Nephron progenitor cell (in vitro differentiated cells): ENCODE measurements at regions not wholly inside any gene's neighbourhood (a gene's known extent, or its start where the extent isn't known, plus 50 kb on each side); places are given as distances from the start of the nearest gene placed in this dataset.

ENCODE experiments used
- DNase-seq: peaks from one replicate; pipeline ENCODE4 v3.0.0; 2021
- H3K27ac Mint-ChIP-seq: 2 replicates; pipeline ENCODE4 v1.8.0; 2021; ENCODE audit warnings: mild to moderate bottlenecking, moderate library complexity, mixed read lengths
- H3K27me3 Mint-ChIP-seq: 2 replicates; pipeline ENCODE4 v1.8.0; 2021; ENCODE audit warnings: mild to moderate bottlenecking, low read depth, mixed read lengths; ENCODE audit not compliant: poor library complexity
- H3K36me3 Mint-ChIP-seq: 2 replicates; pipeline ENCODE4 v1.8.0; 2021; ENCODE audit warnings: low read depth, mixed read lengths
- H3K4me1 Mint-ChIP-seq: 2 replicates; pipeline ENCODE4 v1.8.0; 2021; ENCODE audit warnings: mixed read lengths
- H3K4me3 Mint-ChIP-seq: 2 replicates; pipeline ENCODE4 v1.8.0; 2021; ENCODE audit warnings: mild to moderate bottlenecking, moderate library complexity, mixed read lengths
- H3K9me3 Mint-ChIP-seq: 2 replicates; pipeline ENCODE4 v1.8.0; 2021; ENCODE audit warnings: mild to moderate bottlenecking, moderate library complexity, mixed read lengths
- CTCF ChIP-seq: fragments of 200-600 bp; sonication (generic); IDR thresholded peaks from 2 replicates; pipeline ENCODE4 v1.5.0; 2021; ENCODE audit warnings: antibody characterized with exemption

- no peak overlapping the region for H3K27ac Mint-ChIP-seq
- H3K4me3 Mint-ChIP-seq: no peak overlapping the region
- H3K27me3 Mint-ChIP-seq: peaks cover 4% of the 10 kb centered on the region
- DNase-seq: no peak
- H3K4me1 Mint-ChIP-seq: peaks cover 16% of the 10 kb centered on the region
- H3K36me3 Mint-ChIP-seq: no peaks in the 10 kb centered on the region
- H3K9me3 Mint-ChIP-seq: no peaks in the 10 kb centered on the region
- TF ChIP-seq CTCF: no peak
Observed at GRCh38 chr16:17691899-17692176, 221.1 kb upstream of the XYLT1 start.

- no peak for TF ChIP-seq CTCF
- Mint-ChIP-seq H3K27me3 (peaks cover 5% of the 10 kb centered on the region), H3K4me1 (peaks cover 16% of the 10 kb centered on the region), H3K4me3 (no peak overlapping the region), H3K9me3 (no peaks in the 10 kb centered on the region), H3K27ac (no peak overlapping the region), H3K36me3 (no peaks in the 10 kb centered on the region)
- no peak for DNase-seq
Observed at GRCh38 chr16:17691106-17691898, 220.5 kb upstream of the XYLT1 start.

- H3K9me3 Mint-ChIP-seq: peaks cover 5% of the 10 kb centered on the region
- H3K4me1 Mint-ChIP-seq: no peaks in the 10 kb centered on the region
- H3K27ac Mint-ChIP-seq: no peak overlapping the region
- no peak for TF ChIP-seq CTCF
- no peak overlapping the region for H3K4me3 Mint-ChIP-seq
- peaks cover 4% of the 10 kb centered on the region for H3K36me3 Mint-ChIP-seq
- no peak for DNase-seq
- H3K27me3 Mint-ChIP-seq: peaks cover 3% of the 10 kb centered on the region
Observed at GRCh38 chr16:17685447-17685846, 214.7 kb upstream of the XYLT1 start.

- Mint-ChIP-seq H3K27me3 (peaks cover 3% of the 10 kb centered on the region), H3K4me3 (no peak overlapping the region), H3K9me3 (peaks cover 24% of the 10 kb centered on the region), H3K4me1 (no peaks in the 10 kb centered on the region), H3K36me3 (peaks cover 10% of the 10 kb centered on the region), H3K27ac (no peak overlapping the region)
- DNase-seq: no peak
- TF ChIP-seq CTCF: no peak
Observed at GRCh38 chr16:17683281-17683680, 212.5 kb upstream of the XYLT1 start.

- Mint-ChIP-seq H3K36me3 (peaks cover 10% of the 10 kb centered on the region), H3K4me3 (no peak overlapping the region), H3K4me1 (no peaks in the 10 kb centered on the region), H3K27me3 (peaks cover 3% of the 10 kb centered on the region), H3K27ac (no peak overlapping the region), H3K9me3 (peaks cover 51% of the 10 kb centered on the region)
- TF ChIP-seq CTCF: no peak
- DNase-seq: no peak
Observed at GRCh38 chr16:17676171-17676570, 205.4 kb upstream of the XYLT1 start.

GRCh38 chr16:17668386-17668785, 197.6 kb upstream of the XYLT1 start:
- no peak for TF ChIP-seq CTCF
- H3K36me3 Mint-ChIP-seq: no peaks in the 10 kb centered on the region
- H3K9me3 Mint-ChIP-seq: peaks cover 12% of the 10 kb centered on the region
- H3K27me3 Mint-ChIP-seq: no peaks in the 10 kb centered on the region
- H3K4me1 Mint-ChIP-seq: peaks cover 27% of the 10 kb centered on the region
- no peak overlapping the region for H3K4me3 Mint-ChIP-seq
- no peak for DNase-seq
- peak overlapping the region; percentile 97 for H3K27ac Mint-ChIP-seq
